Activated T-helper 1 cell treated with anti-CD3 and anti-CD28 coated beads, Interleukin-2, amount 50 U/mL, for 16 hours (primary cell): ENCODE measurements at regions not wholly inside any gene's neighbourhood (a gene's known extent, or its start where the extent isn't known, plus 50 kb on each side); places are given as distances from the start of the nearest gene placed in this dataset.

ENCODE experiments used
- DNase-seq, 2 donors: peaks; one replicate each; pipeline ENCODE4 v3.0.0-alpha.2; 2020; ENCODE audit warnings: low read depth in 1 of 2, low spot score in 1 of 2

DNA sequence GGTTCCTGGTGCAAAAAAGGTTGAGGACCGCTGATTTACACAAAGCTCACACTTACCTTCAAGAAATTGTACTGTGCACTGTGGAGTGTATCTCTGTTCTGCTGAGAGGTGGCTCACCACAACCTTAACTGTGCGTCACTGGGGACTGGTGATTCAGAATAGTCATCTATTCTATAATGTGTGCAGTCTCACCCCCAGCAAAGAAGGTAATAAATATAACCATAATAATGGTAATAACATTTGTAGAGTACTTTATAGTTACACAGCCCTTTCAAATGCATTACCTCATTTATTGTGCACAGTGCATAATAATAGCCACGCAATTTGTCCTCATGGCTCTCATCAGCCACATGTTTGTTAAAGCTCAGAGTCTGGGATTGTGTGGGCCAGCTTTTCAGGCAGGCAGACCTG lies 59.4 kb upstream of the DUSP10 start:
- no peak for DNase-seq

GRCh38 chr1:221800831-221801230 lies 58.9 kb upstream of the DUSP10 start:
- DNase-seq = no peak

GRCh38 chr1:221797506-221797905 lies 55.6 kb upstream of the DUSP10 start:
- no peak for DNase-seq

DNA sequence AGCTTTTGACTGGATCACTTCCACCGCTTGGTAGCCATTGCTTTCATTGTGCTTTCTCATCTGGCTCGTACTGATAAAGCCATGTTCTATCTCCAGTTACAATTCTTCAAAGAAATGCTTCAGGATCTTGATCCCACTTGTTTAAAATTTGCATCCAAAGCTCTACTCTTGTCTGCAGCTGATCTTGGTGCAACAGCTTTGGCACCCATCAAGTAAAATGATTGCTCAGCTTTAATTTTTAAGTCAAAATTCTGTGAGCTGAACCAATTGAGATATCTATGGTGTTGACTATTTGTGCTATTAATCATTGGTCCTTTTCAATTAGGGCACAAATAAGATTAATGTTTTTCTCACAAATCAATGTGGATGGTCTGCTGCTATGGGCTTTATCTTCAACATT lies 54.8 kb upstream of the DUSP10 start:
- DNase-seq = no peak

DNA sequence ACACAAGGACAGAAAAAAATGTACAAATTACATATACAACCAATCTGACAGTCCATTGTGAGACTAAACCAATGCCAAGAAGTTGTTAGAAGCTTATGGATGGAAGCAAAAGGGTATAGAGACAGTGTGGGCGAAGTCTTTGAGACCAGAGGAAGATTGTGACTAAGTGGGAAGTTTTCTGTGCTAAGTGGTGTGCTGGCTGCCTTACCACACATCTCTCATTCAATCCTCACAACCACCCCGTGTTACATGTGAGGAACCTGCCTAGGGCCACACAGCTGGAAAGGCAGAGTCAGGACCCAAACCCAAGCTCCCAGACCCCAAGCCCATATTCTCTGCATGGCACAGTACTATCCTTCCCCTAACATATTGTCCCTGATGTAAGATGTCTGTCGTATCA lies 53.5 kb upstream of the DUSP10 start:
- DNase-seq = no peak

GRCh38 chr1:221794935-221795334 lies 53.0 kb upstream of the DUSP10 start:
- no peak for DNase-seq

- no peak for DNase-seq
Observed at GRCh38 chr1:221794079-221794670, 52.3 kb upstream of the DUSP10 start.

GRCh38 chr1:221793439-221794078 lies 51.7 kb upstream of the DUSP10 start:
- DNase-seq = no peak

- no peak for DNase-seq
Observed at GRCh38 chr1:221791846-221792245, 50.0 kb upstream of the DUSP10 start.
